ENCODE measurements at regions not wholly inside any gene's neighbourhood (a gene's known extent, or its start where the extent isn't known, plus 50 kb on each side); places are given as distances from the start of the nearest gene placed in this dataset.

DNA sequence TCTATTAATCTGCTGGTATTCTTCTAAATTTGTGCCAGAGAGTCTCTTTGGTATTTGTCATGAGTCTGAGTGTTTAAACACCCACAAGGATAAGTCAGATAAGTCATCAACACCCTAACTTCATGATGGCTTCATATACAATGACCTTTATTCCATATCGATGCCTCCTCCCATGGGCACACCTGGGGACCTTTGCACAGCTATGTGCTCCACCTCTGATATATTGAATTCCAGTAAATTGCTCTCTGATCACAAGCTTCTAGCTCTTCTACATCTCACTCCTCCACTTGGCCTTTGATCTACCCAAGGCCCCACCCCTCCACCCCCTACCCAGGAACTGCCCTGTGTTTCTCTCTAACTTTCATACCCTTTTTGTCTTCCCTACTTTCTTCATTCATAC is 102.7 kb upstream of the MIER3 start:
- H4K8ac ChIP-seq (replicated peaks; ENCODE audit: insufficient read length, low read depth, low read length) = no peak overlapping the region
- no peak overlapping the region for H2BK15ac ChIP-seq (ENCODE audit: low read depth, low read length)
- H3K9ac ChIP-seq (ENCODE audit: extremely low read depth, insufficient read length, low read length) = no peak overlapping the region
- H2BK20ac ChIP-seq (ENCODE audit: low read depth, low read length, poor library complexity, severe bottlenecking) = no peak overlapping the region
- TF ChIP-seq, protein P1, sequence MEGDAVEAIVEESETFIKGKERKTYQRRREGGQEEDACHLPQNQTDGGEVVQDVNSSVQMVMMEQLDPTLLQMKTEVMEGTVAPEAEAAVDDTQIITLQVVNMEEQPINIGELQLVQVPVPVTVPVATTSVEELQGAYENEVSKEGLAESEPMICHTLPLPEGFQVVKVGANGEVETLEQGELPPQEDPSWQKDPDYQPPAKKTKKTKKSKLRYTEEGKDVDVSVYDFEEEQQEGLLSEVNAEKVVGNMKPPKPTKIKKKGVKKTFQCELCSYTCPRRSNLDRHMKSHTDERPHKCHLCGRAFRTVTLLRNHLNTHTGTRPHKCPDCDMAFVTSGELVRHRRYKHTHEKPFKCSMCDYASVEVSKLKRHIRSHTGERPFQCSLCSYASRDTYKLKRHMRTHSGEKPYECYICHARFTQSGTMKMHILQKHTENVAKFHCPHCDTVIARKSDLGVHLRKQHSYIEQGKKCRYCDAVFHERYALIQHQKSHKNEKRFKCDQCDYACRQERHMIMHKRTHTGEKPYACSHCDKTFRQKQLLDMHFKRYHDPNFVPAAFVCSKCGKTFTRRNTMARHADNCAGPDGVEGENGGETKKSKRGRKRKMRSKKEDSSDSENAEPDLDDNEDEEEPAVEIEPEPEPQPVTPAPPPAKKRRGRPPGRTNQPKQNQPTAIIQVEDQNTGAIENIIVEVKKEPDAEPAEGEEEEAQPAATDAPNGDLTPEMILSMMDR (conservative IDR thresholded peaks at IDR 0.05) = no peak
- H2AK5ac ChIP-seq (ENCODE audit: insufficient read length, low read length) = no peak overlapping the region
- H3K27me3 Mint-ChIP-seq (ENCODE audit: low read depth) = no peaks in the 10 kb centered on the region
- WGBS (ENCODE audit: extremely low coverage, insufficient read length, low lambda C conversion rate) = no CpG with 5 or more reads among the region's 1 CpG
- no peaks in the 10 kb centered on the region for H3K4me1 Mint-ChIP-seq
- H3K9me3 ChIP-seq (ENCODE audit: control insufficient read depth, low read depth, low read length) = no peaks in the 10 kb centered on the region
- no peak overlapping the region for H2BK120ac ChIP-seq (ENCODE audit: low read depth, low read length, poor library complexity, severe bottlenecking)
- no peak overlapping the region for H4K91ac ChIP-seq (ENCODE audit: insufficient read length, low read depth, low read length)
- no peaks in the 10 kb centered on the region for H3K27me3 ChIP-seq (ENCODE audit: insufficient read depth, low read length)
- H3K4me1 ChIP-seq (ENCODE audit: insufficient read depth, low read length) = no peaks in the 10 kb centered on the region
- H4K5ac ChIP-seq (ENCODE audit: insufficient read length, low read depth, low read length) = no peak overlapping the region
- no peaks in the 10 kb centered on the region for H3K23me2 ChIP-seq (ENCODE audit: insufficient read length, low read depth, low read length, poor library complexity, severe bottlenecking)
- DNase-seq = no peak
- no peak overlapping the region for H3K27ac ChIP-seq (ENCODE audit: insufficient read length, low read depth, low read length)
- H3K36me3 Mint-ChIP-seq (ENCODE audit: insufficient read depth in 1 of 3, low read depth in 3 of 3) = no peaks in the 10 kb centered on the region
- no peak overlapping the region for H3K56ac ChIP-seq (ENCODE audit: insufficient read length, low read depth, low read length)
- no peak overlapping the region for H2BK12ac ChIP-seq (ENCODE audit: insufficient read length, low read depth, low read length)
- no peak overlapping the region for H3K14ac ChIP-seq (ENCODE audit: insufficient read depth, low read length)
- no peak overlapping the region for H3K4me3 Mint-ChIP-seq
- no peak overlapping the region for H3K4me2 ChIP-seq (ENCODE audit: insufficient read depth, insufficient read length, low read length)
- no peak overlapping the region for H3K4ac ChIP-seq (ENCODE audit: low read depth, low read length)
- no peak overlapping the region for H3K23ac ChIP-seq (ENCODE audit: insufficient read length, low read depth, low read length)
- H2AFZ ChIP-seq (ENCODE audit: low read length) = no peak overlapping the region
- no peak overlapping the region for H3K27ac Mint-ChIP-seq
- H3K18ac ChIP-seq (ENCODE audit: insufficient read length, low read depth, low read length) = no peak overlapping the region
- no peak overlapping the region for H3T11ph ChIP-seq (ENCODE audit: low read length)
- H3K9me3 Mint-ChIP-seq = no peaks in the 10 kb centered on the region; a peak in 1 of 5 replicates
- no peaks in the 10 kb centered on the region for H3K79me2 ChIP-seq (ENCODE audit: insufficient read depth, low read length)
- no peaks in the 10 kb centered on the region for H4K20me1 ChIP-seq (ENCODE audit: control insufficient read depth, insufficient read depth, insufficient read length)
- H3K79me1 ChIP-seq (ENCODE audit: insufficient read depth, low read depth, low read length, poor library complexity, severe bottlenecking) = no peaks in the 10 kb centered on the region
- H2BK5ac ChIP-seq (ENCODE audit: insufficient read length, low read length) = no peak overlapping the region

Data from H9 (cell line).